Cerebellar cortex (tissue), 1 donor: ENCODE measurements at regions not wholly inside any gene's neighbourhood (a gene's known extent, or its start where the extent isn't known, plus 50 kb on each side); places are given as distances from the start of the nearest gene placed in this dataset.

ENCODE experiments used
- DNase-seq: peaks from one replicate; pipeline ENCODE4 v3.0.0-alpha.2; 2015; ENCODE audit warnings: low spot score

GRCh38 chr4:83716874-83717273 lies 181.0 kb downstream of the GPAT3 start:
- no peak for DNase-seq

DNA sequence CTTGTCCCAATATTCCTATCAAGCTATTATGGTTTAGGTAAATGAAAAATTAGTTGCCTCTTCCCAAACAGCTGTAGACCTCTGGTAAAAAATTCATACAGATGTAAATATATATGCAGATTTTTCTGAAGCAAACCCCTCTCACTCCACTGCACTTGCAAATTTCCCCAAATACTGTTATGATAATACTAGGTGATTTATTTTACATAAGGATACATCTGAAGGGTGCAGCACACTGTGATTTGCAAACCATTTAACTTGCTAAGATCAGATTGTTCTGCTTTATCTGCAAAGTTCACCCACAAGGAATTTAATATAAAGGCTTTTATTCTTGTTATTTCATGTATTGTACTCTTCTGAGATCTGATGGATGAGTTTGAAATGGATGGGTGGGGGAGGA lies 177.0 kb downstream of the GPAT3 start:
- no peak for DNase-seq

- no peak for DNase-seq
Measured at GRCh38 chr4:83709627-83710026, 173.7 kb downstream of the GPAT3 start.

DNA sequence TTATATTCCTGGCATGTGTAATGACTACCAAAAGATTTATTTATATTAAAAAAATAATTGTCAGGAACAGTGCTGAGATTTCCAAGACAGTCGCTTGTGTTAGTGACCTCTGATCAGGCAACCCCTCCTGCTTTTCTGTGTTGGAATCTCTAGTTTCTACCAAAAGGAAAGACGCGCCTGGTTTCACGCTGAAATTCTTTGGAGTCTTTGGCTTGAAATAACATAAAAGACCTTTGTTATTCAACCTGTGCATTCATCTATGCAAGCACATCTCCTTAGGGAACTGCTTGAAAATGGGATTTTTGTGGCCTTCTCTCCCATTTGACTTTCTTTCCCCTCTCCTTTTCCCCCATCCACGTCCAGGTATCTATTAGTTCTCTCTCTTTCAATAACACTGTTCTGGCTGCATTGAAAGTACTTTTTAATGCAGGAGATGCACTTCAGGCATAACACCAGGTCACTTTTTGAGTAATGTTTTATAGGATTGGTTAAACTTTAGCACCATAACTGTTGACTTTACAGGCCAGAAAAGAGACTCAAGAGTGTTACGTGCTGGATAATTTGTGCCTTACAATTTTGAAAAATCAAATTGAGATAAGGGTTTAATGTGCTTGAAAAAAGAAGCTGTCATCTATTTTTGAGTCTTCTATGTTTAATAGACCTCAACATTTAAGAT lies 172.7 kb downstream of the GPAT3 start:
- no peak for DNase-seq

GRCh38 chr4:83704786-83705185 lies 168.9 kb downstream of the GPAT3 start:
- DNase-seq, result no peak

DNA sequence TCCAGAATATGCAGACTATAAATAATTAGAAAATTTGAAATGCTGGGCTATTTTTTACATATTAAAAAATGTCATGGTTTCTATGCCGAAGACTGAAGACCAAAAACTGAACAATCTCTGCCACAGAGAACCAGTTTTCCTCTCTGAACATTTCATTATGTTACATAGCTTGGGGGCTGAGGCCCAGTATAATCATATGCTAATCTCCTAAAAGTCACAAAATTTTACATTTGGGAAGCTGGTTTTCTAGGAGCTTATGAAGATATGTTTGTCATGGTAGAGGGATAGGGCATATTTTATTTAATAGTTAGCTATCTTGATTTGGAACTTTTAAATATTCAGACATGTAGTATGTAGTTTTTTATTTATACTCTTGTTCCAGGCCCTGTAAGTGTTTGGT lies 167.8 kb downstream of the GPAT3 start:
- DNase-seq, result no peak

GRCh38 chr4:83701041-83701440 lies 165.1 kb downstream of the GPAT3 start:
- DNase-seq, result no peak

- no peak for DNase-seq
Measured at GRCh38 chr4:83699358-83699757, 163.4 kb downstream of the GPAT3 start.

DNA sequence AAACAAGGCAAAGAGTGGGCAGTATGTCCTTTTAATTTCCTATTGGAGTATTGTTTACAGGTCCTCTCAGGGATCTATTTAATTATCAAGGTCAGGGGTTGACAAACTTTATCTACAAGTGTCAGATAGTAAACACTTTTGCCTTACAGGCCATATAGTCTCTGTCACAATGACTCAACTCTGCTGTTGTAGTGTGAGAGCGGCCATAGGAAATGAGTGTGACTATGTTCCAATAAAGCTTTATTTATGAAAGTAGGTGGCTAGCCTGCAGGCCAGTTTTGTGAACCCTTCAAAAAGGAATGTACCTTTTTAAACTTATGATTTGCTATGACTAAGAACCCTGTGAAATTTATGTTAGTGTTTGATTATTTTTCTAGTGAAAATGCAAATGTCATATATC lies 156.1 kb downstream of the GPAT3 start:
- no peak for DNase-seq

DNA sequence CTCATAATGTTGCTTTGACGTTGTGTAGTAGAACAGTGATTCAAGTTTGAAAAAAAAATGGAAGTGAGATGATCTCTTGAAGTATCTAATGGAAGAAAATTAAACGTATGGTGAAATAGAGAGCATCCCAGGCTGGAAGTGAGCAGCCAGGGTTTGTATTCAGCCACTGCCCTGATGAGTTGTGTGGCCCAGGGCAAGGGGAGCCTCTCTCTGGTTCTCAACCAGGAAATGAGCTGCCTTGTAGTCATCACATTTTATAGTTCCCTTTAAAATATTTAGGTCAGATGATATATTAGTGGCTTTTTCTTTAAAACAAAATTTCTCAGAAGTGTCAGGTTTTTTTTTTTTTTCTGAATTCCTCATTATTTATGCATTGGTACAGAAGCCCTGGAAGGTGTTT lies 150.3 kb downstream of the GPAT3 start:
- DNase-seq, result no peak

GRCh38 chr4:83679692-83680091 lies 143.8 kb downstream of the GPAT3 start:
- DNase-seq, result no peak

GRCh38 chr4:83679254-83679653 lies 143.3 kb downstream of the GPAT3 start:
- no peak for DNase-seq

DNA sequence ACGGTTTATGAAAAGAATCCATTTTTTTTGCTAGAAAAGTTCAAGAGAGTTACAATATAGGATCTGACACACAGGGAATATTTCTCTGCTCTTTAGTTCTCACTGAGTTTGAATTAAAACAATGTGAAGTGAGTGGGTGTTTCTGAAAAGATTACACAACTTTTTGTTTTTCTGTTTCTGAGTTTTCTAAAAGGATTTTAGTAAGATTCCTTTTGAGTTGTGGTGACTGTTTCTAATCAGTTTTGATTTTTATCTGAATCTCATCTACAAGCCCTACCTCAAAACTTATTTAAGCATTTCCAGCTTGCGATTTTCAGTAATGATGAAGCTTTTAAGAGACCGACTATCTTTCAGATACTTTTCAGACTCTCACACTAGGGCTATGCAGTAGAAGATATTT lies 141.7 kb downstream of the GPAT3 start:
- no peak for DNase-seq

DNA sequence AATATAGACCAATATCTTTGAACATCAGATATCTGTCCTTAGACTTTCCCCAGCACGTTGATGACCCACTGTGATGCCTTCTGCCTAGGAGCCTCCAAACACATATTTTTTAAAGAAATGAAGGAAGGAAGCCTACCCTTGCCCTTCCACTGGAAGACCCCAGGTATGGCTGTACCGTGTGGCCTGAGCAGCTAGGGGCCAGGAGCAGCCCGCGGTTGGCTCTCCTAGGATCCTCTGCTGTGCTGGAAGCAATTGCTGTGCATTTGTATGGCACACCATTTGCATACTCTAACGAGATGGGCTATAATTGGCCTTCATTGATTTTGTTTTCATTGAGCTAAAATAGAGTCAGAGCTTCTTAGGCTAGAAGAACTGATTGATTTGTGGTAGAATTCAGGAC lies 128.8 kb downstream of the GPAT3 start:
- DNase-seq, result no peak

DNA sequence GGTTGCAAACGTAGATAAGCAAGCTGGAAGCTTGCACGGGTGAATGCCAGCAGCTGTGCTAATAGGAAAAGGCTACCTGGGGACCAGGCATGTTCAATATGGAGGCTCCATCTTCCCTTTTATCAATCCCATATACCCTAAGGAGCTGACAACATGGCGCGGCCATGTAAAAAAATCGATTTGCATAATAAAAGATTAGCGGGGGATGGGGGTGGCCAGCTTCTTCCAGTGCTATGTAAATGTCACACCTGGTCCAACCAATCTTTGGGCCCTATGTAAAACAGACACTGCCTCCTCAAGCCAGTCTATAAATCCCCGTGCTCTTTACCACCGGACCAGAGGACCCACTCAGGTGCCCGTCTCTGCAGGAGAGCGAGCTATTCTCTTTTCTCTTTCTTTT lies 128.2 kb downstream of the GPAT3 start:
- no peak for DNase-seq

GRCh38 chr4:83662204-83662603 lies 126.3 kb downstream of the GPAT3 start:
- no peak for DNase-seq

DNA sequence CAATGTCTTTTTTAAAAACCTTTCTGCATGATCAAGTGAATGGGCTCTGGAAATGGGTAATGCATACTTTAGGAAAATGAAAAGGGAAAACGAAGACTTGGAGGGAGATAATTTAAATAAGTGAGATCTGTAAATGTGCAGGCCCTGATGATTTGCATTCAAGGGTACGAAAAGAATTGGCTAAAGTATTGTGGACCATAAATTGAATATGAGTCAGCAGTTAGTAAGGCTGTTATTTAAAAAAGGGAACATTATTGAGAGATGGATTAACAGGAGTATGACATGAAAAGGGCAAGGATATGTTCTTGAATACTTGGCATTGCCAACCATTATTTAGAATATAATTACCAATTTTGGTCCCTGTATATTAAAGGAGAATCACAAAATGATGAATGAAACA lies 125.5 kb downstream of the GPAT3 start:
- DNase-seq, result no peak

DNA sequence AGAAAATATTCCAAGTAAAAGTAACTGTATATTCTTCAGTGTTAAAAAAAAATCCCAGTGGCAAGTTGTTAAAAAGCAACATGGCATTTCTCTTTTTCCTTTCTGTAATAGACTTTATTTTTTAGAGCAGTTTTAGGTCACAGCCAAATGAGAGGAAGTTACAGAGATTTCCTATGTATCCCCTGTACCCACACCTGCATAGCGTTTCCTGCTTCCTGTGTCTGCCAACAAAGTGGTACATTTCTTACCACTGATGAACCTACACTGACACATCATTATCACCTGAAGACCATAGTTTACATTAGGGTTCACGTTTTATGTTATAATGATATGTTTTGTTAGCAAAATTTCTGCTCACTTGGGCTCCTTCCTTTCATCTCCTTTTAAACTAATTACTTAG lies 124.7 kb downstream of the GPAT3 start:
- DNase-seq, result no peak

DNA sequence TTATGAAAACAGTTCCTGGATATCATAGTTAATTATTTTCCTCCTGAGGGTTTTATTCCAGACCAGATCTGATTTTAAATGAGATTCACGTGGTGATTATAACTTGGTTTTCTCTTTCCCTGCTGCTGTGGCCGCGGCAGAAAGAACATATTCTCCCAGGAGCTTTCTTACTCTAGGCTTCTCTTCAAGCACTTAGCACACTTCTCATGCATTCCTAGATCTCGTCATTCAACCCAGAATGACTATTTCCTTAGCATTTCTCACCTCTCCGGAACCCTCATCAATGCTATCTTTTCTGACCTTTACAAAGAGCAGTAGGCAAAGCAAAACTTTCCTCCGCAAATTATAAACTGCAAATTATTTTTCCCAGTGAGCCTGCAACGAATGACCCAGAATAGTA lies 122.9 kb downstream of the GPAT3 start:
- DNase-seq, result no peak

DNA sequence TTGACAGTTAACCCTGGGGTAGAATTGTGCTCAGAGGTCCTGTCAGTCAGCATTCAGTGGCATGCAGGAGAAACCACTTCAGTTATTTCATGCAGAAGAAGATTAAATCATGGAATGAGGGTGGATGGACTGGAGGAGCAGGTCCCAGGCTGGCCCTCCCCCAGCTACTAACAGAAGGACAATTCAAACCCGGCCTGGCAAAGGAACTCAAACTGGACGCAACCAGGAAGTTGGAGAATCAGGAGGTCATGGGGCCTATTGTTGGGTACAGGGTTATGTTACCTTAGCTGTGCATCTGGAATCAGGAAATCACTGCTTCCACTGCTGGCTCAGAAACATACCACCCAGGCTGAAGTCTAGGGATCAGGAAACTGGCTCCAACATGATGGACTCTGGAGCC lies 121.4 kb downstream of the GPAT3 start:
- DNase-seq, result no peak
